ENCODE measurements at regions not wholly inside any gene's neighbourhood (a gene's known extent, or its start where the extent isn't known, plus 50 kb on each side); places are given as distances from the start of the nearest gene placed in this dataset.

- peaks cover 9% of the 10 kb centered on the region for H3K4me1 Mint-ChIP-seq
- H3K9ac ChIP-seq (ENCODE audit: extremely low read depth, low read length, poor library complexity, severe bottlenecking): no peak overlapping the region
- no peak for TF ChIP-seq CTCF (conservative IDR thresholded peaks at IDR 0.05)
- no peaks in the 10 kb centered on the region for H3K27me3 ChIP-seq (ENCODE audit: control insufficient read depth, insufficient read depth, low read length, poor library complexity, severe bottlenecking)
- WGBS, 2 experiments (ENCODE audit: insufficient coverage in 1 of 2, insufficient read length in 1 of 2): 86 to 89% methylated on average over 8 of the region's 8 CpGs
- no peak for DNase-seq
- H3K27me3 Mint-ChIP-seq (ENCODE audit: insufficient read depth): peaks cover 4% of the 10 kb centered on the region
- peaks cover 9% of the 10 kb centered on the region for H3K4me1 ChIP-seq (ENCODE audit: control insufficient read depth, insufficient read depth, low read length)
- H3K27ac Mint-ChIP-seq: no peak overlapping the region
- no peak overlapping the region for H3K27ac ChIP-seq (ENCODE audit: low read depth, low read length)
- H3K4me3 ChIP-seq (ENCODE audit: low read length): no peak overlapping the region
- no peak overlapping the region for H3K4me3 Mint-ChIP-seq
- peaks cover 11% of the 10 kb centered on the region for H3K9me3 ChIP-seq (ENCODE audit: control insufficient read depth, low read length)
- no peaks in the 10 kb centered on the region for H3K36me3 Mint-ChIP-seq (ENCODE audit: low read depth)
- H3K9me3 Mint-ChIP-seq: peaks cover 2% of the 10 kb centered on the region
- no peaks in the 10 kb centered on the region for H3K36me3 ChIP-seq (ENCODE audit: control insufficient read depth, insufficient read depth, low read length)
Observed at GRCh38 chr14:100644784-100645183, 57.6 kb upstream of the BEGAIN start.

GRCh38 chr14:100645196-100645981, 58.2 kb upstream of the BEGAIN start:
- Mint-ChIP-seq H3K4me1 (peaks cover 12% of the 10 kb centered on the region), H3K9me3 (peaks cover 2% of the 10 kb centered on the region), H3K4me3 (peak overlapping the region; percentile 27), H3K36me3 (ENCODE audit: low read depth) (no peaks in the 10 kb centered on the region), H3K27ac (no peak overlapping the region), H3K27me3 (ENCODE audit: insufficient read depth) (peaks cover 6% of the 10 kb centered on the region)
- Histone ChIP-seq H3K4me3 (ENCODE audit: low read length) (no peak overlapping the region), H3K9ac (ENCODE audit: extremely low read depth, low read length, poor library complexity, severe bottlenecking) (no peak overlapping the region), H3K27ac (ENCODE audit: low read depth, low read length) (no peak overlapping the region), H3K9me3 (ENCODE audit: control insufficient read depth, low read length) (peaks cover 11% of the 10 kb centered on the region), H3K4me1 (ENCODE audit: control insufficient read depth, insufficient read depth, low read length) (peaks cover 9% of the 10 kb centered on the region), H3K36me3 (ENCODE audit: control insufficient read depth, insufficient read depth, low read length) (no peaks in the 10 kb centered on the region), H3K27me3 (ENCODE audit: control insufficient read depth, insufficient read depth, low read length, poor library complexity, severe bottlenecking) (no peaks in the 10 kb centered on the region)
- TF ChIP-seq CTCF (conservative IDR thresholded peaks at IDR 0.05): peak; percentile 87
- WGBS, 2 experiments (ENCODE audit: insufficient coverage in 1 of 2, insufficient read length in 1 of 2): 42 to 55% methylated on average over 7 to 12 of the region's 12 CpGs
- peak; percentile 97 for DNase-seq

- Mint-ChIP-seq H3K27ac (no peak overlapping the region), H3K36me3 (ENCODE audit: low read depth) (no peaks in the 10 kb centered on the region), H3K4me3 (no peak overlapping the region), H3K9me3 (peaks cover 2% of the 10 kb centered on the region), H3K27me3 (ENCODE audit: insufficient read depth) (peaks cover 6% of the 10 kb centered on the region), H3K4me1 (peaks cover 12% of the 10 kb centered on the region)
- H3K9ac ChIP-seq (ENCODE audit: extremely low read depth, low read length, poor library complexity, severe bottlenecking): no peak overlapping the region
- no peak overlapping the region for H3K27ac ChIP-seq (ENCODE audit: low read depth, low read length)
- DNase-seq: no peak
- WGBS, 2 experiments (ENCODE audit: insufficient coverage in 1 of 2, insufficient read length in 1 of 2): 42 to 47% methylated on average over 3 of the region's 3 CpGs
- TF ChIP-seq CTCF (conservative IDR thresholded peaks at IDR 0.05): peak; percentile 32
- no peaks in the 10 kb centered on the region for H3K27me3 ChIP-seq (ENCODE audit: control insufficient read depth, insufficient read depth, low read length, poor library complexity, severe bottlenecking)
- H3K4me3 ChIP-seq (ENCODE audit: low read length): no peak overlapping the region
- H3K4me1 ChIP-seq (ENCODE audit: control insufficient read depth, insufficient read depth, low read length): peaks cover 9% of the 10 kb centered on the region
- peaks cover 11% of the 10 kb centered on the region for H3K9me3 ChIP-seq (ENCODE audit: control insufficient read depth, low read length)
- H3K36me3 ChIP-seq (ENCODE audit: control insufficient read depth, insufficient read depth, low read length): no peaks in the 10 kb centered on the region
Observed at GRCh38 chr14:100645982-100646314, 58.7 kb upstream of the BEGAIN start.
